ENCODE measurements at regions not wholly inside any gene's neighbourhood (a gene's known extent, or its start where the extent isn't known, plus 50 kb on each side); places are given as distances from the start of the nearest gene placed in this dataset.

- H3K9me3 ChIP-seq (ENCODE audit: control insufficient read depth in 1 of 2, insufficient read depth in 1 of 2, low read depth in 1 of 2, low read length in 2 of 2) = no peaks in the 10 kb centered on the region
- ChIA-PET POLR2A (interaction anchor here (0.6 kb wide), 1 partner anchor 17 kb away, joined by 3 read pairs; no protein-coding TSS in a partner anchor), RAD21 (ENCODE audit: low non-redundant PET in 1 of 2, low total read pairs in 2 of 2, uncharacterized antibody in 2 of 2, unreplicated experiment in 2 of 2) (no interaction called here), CTCF (no interaction called here)
- H3K4me2 ChIP-seq (ENCODE audit: low read length) = no peak overlapping the region
- no peak for DNase-seq (ENCODE audit: low read depth, low spot score)
- no peak overlapping the region for H3K4me3 ChIP-seq (replicated peaks in 1 of 2; ENCODE audit: low read depth in 1 of 2, low read length in 2 of 2)
- intact Hi-C loops (cut with micrococcal nuclease) = no loop called here
- no peaks in the 10 kb centered on the region for H3K36me3 ChIP-seq (ENCODE audit: control insufficient read depth in 1 of 2, insufficient read depth in 2 of 2, low read length in 2 of 2)
- no peak for ATAC-seq
- H3K9ac ChIP-seq (ENCODE audit: low read length) = no peak overlapping the region
- no peak overlapping the region for H2AFZ ChIP-seq (ENCODE audit: low read depth, low read length, poor library complexity, severe bottlenecking)
- TF ChIP-seq REST (IDR thresholded peaks at IDR 0.05; ENCODE audit: low read depth) (no peak), EZH2phosphoT487 (IDR thresholded peaks at IDR 0.05; ENCODE audit: borderline replicate concordance) (no peak), ZFX (IDR thresholded peaks at IDR 0.05) (no peak), POLR2AphosphoS5 (IDR thresholded peaks at IDR 0.05; ENCODE audit: low read depth, low read length) (no peak), TCF7L2 (IDR thresholded peaks at IDR 0.05; ENCODE audit: borderline replicate concordance, extremely low read depth, insufficient read depth, insufficient read length) (no peak), CTCF (IDR thresholded peaks at IDR 0.05 in 2 of 3, conservative IDR thresholded peaks at IDR 0.05 in 1 of 3; ENCODE audit: borderline replicate concordance in 1 of 3, insufficient read depth in 1 of 3, low read depth in 2 of 3, low read length in 2 of 3) (no peak), POLR2A (IDR thresholded peaks at IDR 0.05; ENCODE audit: borderline replicate concordance, extremely low read depth, insufficient read depth, insufficient read length) (no peak)
- TF ChIP-seq, protein P1, sequence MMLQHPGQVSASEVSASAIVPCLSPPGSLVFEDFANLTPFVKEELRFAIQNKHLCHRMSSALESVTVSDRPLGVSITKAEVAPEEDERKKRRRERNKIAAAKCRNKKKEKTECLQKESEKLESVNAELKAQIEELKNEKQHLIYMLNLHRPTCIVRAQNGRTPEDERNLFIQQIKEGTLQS (IDR thresholded peaks at IDR 0.05) = no peak
- TF ChIP-seq, protein P2, sequence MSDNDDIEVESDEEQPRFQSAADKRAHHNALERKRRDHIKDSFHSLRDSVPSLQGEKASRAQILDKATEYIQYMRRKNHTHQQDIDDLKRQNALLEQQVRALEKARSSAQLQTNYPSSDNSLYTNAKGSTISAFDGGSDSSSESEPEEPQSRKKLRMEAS (IDR thresholded peaks at IDR 0.05) = no peak
- H4K20me1 ChIP-seq (ENCODE audit: insufficient read depth) = no peaks in the 10 kb centered on the region
- H3K9me2 ChIP-seq (ENCODE audit: insufficient read depth) = no peaks in the 10 kb centered on the region
- BruUV-seq (replicated peaks) = no TSS peak
- H3K27ac ChIP-seq (ENCODE audit: low read depth, low read length) = no peak overlapping the region
- no peaks in the 10 kb centered on the region for H3K27me3 ChIP-seq (ENCODE audit: insufficient read depth, low read length)
- no peaks in the 10 kb centered on the region for H3K79me2 ChIP-seq (ENCODE audit: insufficient read depth, low read length)
- H3K4me1 ChIP-seq (ENCODE audit: control insufficient read depth in 1 of 2, insufficient read depth in 2 of 2, low read length in 2 of 2) = no peaks in the 10 kb centered on the region
Measured at GRCh38 chr9:126152622-126153362, 173.8 kb upstream of the MVB12B start.

All from HCT116 (cell line).